HT-29 (cell line): ENCODE measurements at regions not wholly inside any gene's neighbourhood (a gene's known extent, or its start where the extent isn't known, plus 50 kb on each side); places are given as distances from the start of the nearest gene placed in this dataset.
"Not testable (repeated sequence)": the region's sequence is repeated elsewhere in the genome, so short reads cannot be mapped to it uniquely, and the experiment has no call there.

Source experiments
- DNase-seq: peaks from one replicate; pipeline ENCODE4 v3.0.0-alpha.2; 2015; ENCODE audit warnings: low spot score

GRCh38 chr13:109331011-109331433 is 455.4 kb downstream of the IRS2 start:
- DNase-seq: no peak

GRCh38 chr13:109330123-109330522 is 456.3 kb downstream of the IRS2 start:
- no peak for DNase-seq

GRCh38 chr13:109329175-109329574 is 457.2 kb downstream of the IRS2 start:
- no peak for DNase-seq

GRCh38 chr13:109326601-109327000 is 459.8 kb downstream of the IRS2 start:
- DNase-seq: no peak

- no peak for DNase-seq
Observed at GRCh38 chr13:109323338-109323737, 463.0 kb downstream of the IRS2 start.

GRCh38 chr13:109318945-109319590 is 467.3 kb downstream of the IRS2 start:
- DNase-seq: no peak

- no peak for DNase-seq
Observed at GRCh38 chr13:109315481-109315880, 470.9 kb downstream of the IRS2 start.

- DNase-seq: no peak
Observed at GRCh38 chr13:109314101-109314500, 472.3 kb downstream of the IRS2 start.

- DNase-seq: no peak
Observed at GRCh38 chr13:109312399-109312798, 474.0 kb downstream of the IRS2 start.

- DNase-seq: not testable (repeated sequence)
Observed at GRCh38 chr13:109311431-109311976, 474.9 kb downstream of the IRS2 start.

- DNase-seq: no peak
Observed at GRCh38 chr13:109309625-109310363, 476.6 kb downstream of the IRS2 start.

GRCh38 chr13:109307027-109307426 is 479.4 kb downstream of the IRS2 start:
- DNase-seq: no peak

GRCh38 chr13:109301726-109302125 is 484.7 kb downstream of the IRS2 start:
- DNase-seq: no peak

GRCh38 chr13:109301276-109301675 is 485.1 kb downstream of the IRS2 start:
- DNase-seq: no peak

GRCh38 chr13:109297628-109298027 is 488.8 kb downstream of the IRS2 start:
- DNase-seq: no peak

GRCh38 chr13:109293166-109293565 is 493.2 kb downstream of the IRS2 start:
- no peak for DNase-seq

- DNase-seq: no peak
Observed at GRCh38 chr13:109288151-109288709, 498.2 kb downstream of the IRS2 start.

- DNase-seq: no peak
Observed at GRCh38 chr13:109287553-109287952, 498.8 kb downstream of the IRS2 start.

GRCh38 chr13:109285586-109285985 is 500.8 kb downstream of the IRS2 start:
- DNase-seq: no peak

- no peak for DNase-seq
Observed at GRCh38 chr13:109281903-109282635, 504.3 kb downstream of the IRS2 start.

GRCh38 chr13:109281017-109281902 is 505.1 kb downstream of the IRS2 start:
- no peak for DNase-seq
